AG20443 (cell line): ENCODE measurements at regions not wholly inside any gene's neighbourhood (a gene's known extent, or its start where the extent isn't known, plus 50 kb on each side); places are given as distances from the start of the nearest gene placed in this dataset.

Experiments
- DNase-seq: peaks from one replicate; pipeline ENCODE4 v3.0.0; 2012; ENCODE audit warnings: low spot score, mixed read lengths

DNA sequence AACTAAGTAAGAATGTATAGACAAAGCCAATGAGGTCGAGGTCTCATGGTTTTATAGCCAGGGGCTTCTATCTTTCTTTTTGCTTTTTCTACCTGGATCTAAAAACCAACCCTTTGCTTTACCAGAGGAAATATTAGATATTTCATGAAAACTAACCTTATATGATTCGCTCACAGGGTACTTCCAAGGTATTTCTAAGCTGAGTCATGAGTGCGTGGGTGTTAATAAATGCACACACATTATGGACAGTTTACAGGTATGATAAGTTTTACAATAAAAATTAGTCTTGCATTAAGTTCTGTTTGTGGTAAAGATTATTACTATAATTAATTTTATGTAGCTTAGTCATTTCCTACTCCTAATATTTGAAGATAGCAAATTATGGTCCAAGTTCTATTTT, 217.2 kb downstream of the CHRM3 start:
- no peak for DNase-seq

DNA sequence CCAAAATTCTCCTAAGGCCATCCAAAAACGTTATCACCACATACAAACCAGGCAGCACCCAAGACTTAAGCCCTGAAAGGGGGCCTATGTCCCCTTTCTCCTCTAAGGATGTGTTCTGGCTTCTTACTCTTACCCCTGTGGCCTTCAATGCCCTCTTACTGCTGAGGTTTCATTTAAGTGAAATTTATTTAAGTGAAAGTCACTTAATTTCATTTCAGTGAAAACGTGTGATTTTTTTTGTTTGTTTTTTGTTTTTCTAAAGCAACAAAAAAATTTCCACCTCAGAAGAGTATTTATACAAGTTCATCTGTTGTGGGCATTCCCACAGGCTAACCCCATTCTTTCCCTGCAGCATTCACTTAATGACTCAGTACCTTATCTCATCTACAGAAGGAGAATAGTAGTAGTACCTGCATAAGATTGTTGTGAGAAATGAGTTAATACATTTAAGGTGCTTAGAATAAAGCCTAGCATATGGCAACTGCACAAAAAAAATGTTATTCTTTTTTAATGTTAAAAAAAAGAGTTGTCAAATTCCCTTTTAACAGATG, 220.6 kb downstream of the CHRM3 start:
- no peak for DNase-seq

DNA sequence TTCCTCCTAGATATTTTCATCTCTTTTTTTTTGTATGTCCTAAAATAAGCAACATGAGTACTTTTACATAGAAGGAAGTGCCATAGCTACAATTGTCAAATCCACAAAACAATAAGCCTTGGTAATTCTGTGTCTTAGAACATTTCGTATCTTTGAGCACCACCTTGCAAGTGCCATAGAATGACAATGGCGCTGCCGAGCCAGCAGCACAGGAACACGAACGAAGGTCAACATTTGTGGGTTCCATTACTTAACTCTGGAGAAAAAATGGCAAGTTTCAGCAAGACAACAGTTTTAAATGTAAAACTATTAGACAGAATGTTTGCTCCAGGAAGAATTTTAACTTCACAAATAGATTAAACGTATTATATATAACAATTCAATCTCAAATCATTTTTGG, 222.1 kb downstream of the CHRM3 start:
- no peak for DNase-seq

DNA sequence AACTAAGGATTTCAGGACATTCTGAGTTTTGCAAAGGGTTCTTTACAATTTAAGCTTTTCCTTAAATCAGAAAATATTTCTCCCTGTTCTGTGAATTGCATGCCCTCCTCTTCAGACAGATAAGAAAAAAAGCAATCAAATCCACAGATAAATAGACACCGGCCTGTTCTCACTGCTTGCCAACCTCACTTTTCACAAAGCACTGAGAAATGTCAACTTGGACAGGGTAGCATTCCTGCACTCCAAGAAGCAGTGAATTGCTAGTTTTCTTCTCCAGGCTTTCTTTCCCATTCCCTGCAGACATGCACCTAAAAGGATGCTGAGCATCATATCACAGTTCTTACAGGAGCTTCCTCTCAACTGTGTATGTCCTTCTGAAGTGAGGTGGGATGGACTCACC, 226.0 kb downstream of the CHRM3 start:
- no peak for DNase-seq

DNA sequence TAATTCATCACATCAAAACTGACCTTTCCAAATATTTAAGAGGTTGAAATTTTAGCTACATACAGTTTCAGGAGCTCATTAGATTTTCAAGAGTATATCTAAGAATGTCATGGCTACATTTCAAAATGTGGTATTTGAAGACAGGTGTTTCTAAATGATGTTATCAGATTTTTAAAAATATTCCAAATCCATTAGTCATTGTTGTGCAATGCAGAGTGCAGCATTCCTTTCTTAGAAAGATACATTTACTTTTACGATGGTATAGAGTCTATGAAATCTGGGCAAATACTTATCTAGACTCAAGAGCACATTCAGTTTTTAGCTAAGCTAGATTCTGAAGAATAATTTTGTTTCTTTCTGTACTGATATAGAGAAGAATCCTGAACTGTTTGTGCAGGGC, 230.3 kb downstream of the CHRM3 start:
- DNase-seq: no peak

DNA sequence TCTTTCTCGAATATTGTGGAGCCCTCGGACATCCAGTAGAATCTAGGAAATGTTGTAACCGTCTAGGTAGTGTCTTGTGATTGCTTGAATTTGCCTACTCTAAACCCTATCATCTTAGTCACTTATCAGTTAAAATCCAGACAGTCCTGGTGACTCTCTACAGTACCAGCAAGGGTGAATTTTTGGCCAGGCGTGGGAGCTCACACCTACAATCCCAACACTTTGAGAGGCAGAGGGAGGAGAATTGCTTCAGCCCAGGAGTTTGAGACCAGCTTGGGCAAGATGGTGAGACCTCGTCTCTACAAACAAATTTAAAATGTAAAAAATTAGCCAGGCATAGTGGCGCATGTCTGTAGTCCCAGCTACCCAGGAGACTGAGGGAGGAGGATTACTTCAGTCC, 230.9 kb downstream of the CHRM3 start:
- no peak for DNase-seq

DNA sequence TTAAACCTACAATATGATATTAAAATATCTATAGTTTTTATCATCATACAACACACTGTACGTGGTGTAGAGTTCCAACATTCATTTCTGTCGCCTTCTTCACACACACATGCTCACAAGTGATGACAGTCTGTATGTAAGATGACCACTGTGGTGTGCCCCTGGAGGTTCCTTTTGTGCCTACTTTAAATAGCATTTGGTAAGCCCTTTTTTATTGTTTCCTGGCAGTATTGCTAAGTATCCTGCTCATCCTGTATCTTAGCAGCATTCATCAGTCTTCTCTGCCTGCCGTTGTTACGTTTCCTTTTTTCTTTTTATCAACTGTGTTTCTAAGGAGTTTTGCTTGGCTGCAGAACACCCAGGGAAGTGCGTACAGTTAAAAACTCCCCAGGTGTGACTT, 231.4 kb downstream of the CHRM3 start:
- DNase-seq: no peak

DNA sequence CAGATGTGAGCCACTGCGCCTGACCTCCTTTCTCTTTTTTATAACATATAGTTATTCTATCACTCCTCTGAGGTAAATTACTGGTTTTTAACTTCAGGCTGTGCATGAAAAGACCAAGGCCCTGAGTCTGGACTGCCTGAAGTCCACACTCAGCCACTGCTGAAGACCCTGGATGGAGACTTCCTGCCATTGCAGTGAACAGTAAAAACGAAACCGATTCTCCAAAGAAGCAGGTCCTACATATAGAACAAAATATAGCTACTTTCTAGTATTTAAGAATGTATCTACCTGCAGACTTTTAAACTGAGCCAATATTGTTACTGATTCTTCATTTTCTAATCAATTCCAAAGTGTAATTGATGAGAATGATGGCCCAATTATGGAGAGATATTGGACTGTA, 232.8 kb downstream of the CHRM3 start:
- DNase-seq: no peak

DNA sequence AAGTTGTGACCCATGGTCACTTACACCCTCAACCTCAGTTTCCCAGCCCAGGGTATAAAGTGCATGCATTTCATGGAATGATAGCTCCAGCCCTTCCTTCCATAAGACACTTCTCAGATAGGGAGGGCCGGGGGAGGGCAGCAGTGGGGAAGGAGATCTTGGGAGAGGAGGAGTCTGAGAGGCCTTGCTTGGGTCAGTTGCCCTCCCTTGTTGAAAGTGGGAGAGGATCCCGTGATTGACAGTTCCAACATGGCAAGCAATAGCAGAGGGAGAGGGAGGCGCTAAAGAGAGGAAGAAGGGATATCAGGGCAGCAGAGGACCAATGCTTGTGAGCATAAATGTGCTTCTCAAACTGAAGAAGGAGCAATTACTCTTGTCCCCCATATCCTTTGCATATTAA, 244.4 kb downstream of the CHRM3 start:
- no peak for DNase-seq

DNA sequence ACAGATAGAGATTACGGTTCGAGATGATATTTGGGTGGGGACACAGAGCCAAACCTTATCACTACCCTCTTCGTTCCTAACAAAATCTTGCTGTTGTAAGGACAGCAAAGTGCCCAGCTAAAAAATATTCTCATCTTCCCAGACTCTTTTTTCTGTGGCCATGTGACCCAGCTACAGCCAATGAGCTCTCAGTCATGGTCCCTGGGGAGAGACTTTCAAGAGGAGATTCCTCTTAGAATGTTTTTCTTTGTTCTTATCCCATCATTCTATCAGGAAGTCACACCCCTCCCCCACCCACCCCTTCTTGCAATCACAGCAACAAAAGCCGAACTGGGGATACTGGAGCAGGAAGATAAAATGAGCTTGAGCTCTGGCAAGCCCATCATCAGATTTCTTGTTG, 247.1 kb downstream of the CHRM3 start:
- DNase-seq: no peak

DNA sequence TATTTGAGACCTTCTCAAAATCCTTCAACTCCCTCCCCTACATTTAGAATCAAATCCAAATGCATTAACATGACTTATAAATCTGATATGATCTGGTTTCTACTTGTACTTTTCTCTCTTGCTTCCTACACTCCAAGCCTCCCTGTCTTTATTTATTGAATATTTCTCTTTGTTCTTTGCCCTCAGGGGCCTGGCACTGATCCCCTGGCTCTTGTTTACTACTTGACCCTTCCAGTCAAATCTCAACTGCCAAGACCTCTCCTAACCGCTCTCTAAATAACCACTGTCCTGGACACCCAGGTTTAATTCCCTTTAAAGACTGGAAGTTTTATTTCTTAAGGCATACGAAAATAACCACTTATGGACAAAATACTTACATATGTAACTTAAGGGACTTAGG, 248.9 kb downstream of the CHRM3 start:
- no peak for DNase-seq

DNA sequence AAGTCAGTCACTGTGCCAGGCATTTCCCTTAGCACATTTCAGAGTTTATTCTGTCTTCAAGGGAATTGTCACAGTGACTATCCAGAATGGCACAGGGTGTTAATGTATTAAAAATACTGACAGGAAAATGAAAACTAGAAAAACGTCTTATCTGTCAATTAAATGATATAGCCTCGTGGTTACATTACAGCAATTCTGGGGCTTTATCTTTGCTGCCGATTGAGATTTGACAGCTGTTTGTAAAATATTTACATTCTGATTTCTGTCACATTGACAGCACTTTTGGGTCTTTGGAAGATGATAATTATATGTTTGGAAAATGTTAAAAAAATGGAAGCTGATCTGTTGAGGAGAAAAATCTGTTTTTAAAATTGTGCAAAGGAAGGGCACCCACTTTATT, 250.0 kb downstream of the CHRM3 start:
- no peak for DNase-seq

DNA sequence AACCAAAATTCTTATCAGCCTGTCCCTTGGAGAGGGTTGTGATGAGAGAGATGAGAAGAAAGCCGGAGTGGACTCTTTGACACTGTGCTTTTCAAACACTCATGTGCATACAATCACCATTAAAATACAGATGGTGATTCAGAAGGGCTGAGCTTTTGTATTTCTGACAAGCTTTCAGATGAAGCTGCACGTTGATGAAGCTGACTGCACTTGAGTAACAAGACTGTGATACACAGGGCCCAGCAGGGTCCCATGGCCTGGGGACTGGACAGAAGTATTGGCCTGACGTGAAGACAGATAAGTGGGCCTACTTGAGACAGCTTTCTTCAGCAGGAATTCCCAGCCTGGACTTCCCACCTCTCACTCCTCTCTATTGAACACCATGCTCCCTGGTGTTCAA, 258.2 kb downstream of the CHRM3 start:
- DNase-seq: no peak

DNA sequence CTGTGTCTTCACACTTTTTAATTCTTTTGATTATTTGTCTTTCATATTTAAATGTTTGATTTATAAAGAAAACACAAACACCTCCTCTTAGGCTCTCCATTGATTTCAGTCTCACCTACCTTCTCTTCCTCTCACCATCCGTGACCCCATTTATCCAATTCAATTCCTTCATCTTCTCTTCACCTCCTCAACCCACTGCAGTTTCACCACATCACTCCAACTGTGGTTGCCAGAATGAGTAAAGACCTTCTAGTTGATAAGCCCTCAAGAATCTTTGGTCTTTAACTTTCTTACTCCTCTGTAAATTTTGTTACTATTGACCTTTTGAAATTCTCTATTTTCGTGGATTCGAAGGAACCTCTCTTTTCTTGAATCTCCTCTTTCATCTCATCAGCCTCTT, 260.7 kb downstream of the CHRM3 start:
- DNase-seq: no peak

DNA sequence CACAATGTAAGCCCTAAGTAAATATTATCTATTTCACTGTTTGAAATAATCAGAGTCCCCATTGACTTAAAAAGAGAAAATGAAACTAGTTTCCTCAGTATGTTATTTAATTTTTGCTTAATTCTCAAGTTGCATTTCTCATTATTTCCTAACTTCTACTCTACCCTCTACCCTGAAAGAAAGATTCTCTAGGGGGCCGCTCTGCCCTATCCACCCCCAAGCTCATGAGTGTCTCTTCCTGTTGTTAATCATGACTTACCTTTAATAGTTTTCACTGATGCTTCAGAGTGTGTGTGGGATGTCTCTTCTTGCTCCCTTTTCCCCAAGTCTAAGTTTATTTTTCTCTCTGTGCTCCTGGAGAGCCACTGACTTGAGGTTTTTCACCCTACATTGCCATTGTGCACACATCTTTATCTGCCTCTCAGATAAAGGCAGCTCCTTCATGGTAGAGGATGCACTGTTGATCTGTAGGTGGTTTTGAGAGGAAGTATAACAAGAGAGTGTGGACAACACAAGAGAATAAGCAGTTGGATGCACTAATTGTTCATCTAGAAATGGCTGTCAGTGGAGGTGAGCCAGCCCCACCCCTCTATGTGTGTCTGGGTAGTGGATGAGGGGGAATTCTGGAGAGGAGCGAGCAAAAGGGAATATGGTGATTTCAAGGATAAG, 261.7 kb downstream of the CHRM3 start:
- DNase-seq: no peak

DNA sequence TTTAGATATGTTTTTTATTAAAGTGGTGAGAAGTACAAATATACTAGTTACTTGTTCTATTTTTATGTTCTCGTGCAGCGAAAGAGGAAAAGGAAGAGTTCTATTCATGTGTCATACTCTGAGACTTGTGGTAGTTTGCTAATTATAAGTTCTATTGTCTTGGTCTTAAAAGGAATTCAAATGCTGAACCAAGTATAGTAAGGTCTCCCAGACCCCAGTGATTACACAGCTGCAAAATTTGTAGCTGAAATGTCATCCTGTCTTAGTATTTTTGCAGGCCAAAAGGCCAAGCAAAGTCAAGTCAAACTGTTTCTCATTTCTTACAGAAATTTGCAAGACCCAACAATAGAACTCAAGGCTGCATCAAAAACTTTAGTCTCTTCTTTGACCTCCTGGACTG, 268.7 kb downstream of the CHRM3 start:
- DNase-seq: no peak

DNA sequence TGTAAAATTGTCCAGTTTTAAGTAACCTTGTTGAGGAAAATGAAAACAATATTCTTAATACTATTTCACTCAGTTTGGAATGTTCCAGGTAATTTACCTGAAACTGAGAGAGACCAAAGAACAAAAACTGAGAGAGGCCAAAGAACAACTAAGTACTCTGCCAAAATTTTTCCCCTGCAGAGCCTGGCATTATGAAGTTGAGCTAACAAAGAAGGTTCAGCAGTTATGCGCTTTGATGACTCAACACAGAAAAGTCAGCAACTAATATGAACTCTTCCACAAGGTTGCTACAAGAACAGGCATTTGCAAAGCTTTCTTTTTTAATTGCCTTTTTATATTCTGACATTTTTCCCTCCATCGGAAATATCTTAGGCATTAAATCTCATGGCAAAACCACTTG, 270.9 kb downstream of the CHRM3 start:
- DNase-seq: no peak

DNA sequence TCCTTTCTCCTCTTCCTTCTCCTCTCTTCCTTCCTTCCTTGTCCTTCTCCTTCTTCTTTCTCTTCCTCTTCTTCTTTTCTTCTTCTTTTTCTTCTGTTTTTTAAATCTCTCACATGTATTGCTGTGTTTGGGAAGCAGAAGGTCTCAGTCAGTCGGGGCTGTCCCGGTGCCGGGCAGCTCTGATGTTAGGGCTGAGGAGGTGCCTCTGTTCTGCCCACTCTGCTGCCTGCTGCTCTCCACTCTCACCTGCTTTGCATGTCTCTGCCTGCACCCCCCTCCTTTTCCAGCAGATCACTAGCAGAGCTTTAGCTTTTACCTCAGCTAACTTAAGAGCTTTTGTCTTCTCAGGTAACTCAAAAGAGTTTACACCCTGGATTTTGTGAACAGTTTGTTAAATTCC, 276.6 kb downstream of the CHRM3 start:
- no peak for DNase-seq

DNA sequence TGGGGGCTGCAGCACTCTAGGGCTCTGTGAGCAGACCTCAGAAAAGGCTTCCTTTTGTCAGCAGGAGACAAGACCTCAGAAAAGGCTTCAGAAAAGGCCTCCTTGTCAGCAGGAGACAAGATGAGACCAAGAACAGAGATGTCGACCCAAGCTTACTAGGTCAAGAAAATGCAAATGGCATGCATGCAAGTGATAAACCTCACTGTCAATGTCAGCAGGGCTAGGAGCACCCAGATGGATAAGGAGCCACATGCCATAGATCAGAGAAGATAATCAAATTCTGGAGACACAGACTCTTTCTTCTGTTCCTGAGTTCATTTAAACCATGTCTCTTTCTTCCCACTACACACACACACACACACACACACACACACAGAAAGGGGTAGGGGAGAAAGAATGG, 285.9 kb downstream of the CHRM3 start:
- DNase-seq: no peak

DNA sequence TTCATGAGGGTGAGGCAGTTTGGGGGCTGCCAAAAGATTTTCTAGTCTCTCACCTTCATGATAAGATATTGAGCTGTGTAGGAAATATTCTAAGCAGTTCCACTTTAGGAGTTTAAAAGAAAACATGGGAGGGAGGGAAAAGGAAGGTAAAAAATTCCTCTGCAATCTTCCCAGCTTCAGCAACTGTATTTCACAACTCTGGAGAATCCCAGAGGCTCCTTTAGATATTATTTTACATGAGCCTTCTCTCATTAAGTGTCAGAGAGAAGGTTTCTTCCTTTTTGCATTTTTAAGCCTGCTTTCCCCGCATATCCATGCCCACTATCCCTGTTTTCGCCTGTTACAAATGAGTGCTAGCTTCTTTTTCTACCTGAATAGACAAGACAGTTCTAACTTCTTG, 289.4 kb downstream of the CHRM3 start:
- no peak for DNase-seq

DNA sequence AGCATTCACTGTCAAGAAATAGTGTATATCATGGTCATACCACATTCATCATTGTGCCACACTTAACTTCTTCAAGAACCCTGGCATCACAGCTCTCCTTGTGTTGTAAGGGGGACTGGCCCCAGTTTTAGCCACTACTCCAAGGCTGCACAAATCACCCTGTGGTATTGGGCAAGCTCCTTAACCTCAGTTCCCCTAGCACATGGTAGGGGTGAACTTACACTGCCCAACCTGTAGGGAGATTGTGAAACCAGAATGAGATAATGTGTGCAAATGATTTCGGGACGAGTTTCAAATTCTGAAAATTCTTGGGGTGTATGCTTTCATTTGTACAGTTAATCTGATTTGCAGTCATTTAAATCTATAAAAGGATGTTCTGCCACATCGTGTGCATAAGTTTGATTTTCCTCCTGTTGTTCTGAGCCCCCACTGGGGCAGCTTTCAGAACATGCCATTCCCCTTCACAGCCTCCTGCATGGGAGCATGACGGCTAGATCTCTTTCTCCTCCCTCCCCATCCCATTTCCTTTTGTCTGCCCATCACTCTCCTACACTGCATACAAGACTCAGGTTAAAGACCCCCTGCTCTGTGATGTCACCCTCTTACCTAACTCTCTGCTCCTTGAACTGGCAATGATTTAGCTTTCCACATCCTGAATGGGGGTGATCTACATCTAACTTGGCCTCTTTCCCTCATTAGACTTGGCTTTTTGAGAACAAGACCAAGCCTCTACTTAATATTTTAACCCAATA, 290.3 kb downstream of the CHRM3 start:
- DNase-seq: no peak

DNA sequence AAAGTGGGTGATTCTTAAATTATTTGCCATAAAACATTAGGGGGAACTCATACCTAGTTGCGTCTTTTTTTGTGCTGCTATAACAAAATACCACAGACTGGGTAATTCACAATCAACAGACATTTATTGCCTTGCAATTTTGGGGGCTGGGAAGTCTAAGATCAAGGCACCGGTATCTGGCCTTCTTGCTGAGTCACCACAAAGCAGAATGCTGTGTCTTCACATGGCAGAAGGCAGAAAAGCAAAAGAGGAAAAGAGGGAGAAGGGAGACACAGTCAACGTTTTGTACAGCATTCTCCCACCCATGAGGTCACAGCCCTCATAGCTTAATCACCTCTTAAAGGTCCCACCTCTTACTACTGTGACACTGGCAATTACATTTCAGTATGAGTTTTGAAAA, 291.0 kb downstream of the CHRM3 start:
- no peak for DNase-seq

DNA sequence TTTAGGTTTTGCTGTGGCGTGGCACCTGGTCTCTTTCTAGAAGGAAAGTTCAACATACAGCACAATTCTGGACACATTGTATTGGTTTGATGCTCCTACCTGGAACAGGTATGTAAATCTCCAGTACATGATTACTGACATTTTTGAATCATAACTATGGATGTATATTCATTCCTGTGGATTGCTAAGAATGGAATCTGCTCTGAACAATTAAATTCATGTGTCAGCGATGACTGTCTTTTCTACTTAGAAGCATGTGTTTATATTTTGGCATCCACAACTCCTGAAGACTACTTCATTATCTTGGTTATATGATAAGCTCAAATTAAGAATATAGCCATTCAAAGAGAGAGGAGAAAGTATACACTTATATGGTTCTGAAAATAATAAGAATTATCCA, 291.8 kb downstream of the CHRM3 start:
- no peak for DNase-seq

DNA sequence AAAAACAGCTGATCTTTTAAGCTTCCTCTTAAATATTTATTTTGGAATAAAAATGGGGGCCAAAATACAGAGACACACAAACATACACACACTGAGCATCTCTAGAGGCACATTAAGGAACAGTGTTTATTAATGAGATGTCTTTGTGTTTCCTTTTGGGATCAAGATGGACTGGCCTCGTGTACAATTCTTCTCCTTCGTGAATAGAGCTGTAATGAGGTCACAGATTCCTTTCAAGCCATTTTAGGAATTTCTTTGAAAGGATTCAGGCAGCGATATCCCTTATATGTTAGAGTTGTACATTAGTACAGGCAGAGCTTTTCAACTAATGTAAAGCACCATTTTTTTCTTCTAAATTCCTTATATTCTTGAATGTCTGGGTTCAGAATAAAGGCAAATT, 295.7 kb downstream of the CHRM3 start:
- no peak for DNase-seq
